Peyer's patch (tissue), 4 donors: ENCODE measurements at regions not wholly inside any gene's neighbourhood (a gene's known extent, or its start where the extent isn't known, plus 50 kb on each side); places are given as distances from the start of the nearest gene placed in this dataset.

Experiments
- CTCF ChIP-seq, 6 experiments: fragments of 450-650 bp in 4 of 6; fragments of 200-600 bp in 2 of 6; sonication (generic) in 1 of 6; IDR thresholded peaks; one replicate each; pipeline ENCODE4 v1.5.1; 2017 to 2019; ENCODE audit warnings: antibody characterized with exemption in 6 of 6, mild to moderate bottlenecking in 3 of 6, moderate library complexity in 1 of 6
- POLR2A ChIP-seq, 2 donors: fragments of 450-650 bp; IDR thresholded peaks; one replicate each; pipeline ENCODE4 v1.5.1; 2017; ENCODE audit warnings: antibody characterized with exemption in 2 of 2, mild to moderate bottlenecking in 2 of 2, moderate library complexity in 2 of 2

GRCh38 chr13:50425772-50426171, 410.5 kb downstream of the KCNRG start:
- TF ChIP-seq POLR2A (IDR thresholded peaks at IDR 0.05) (no peak), CTCF (IDR thresholded peaks at IDR 0.05) (no peak)
